Stimulated activated CD8-positive, alpha-beta memory T cell treated with anti-CD3 and anti-CD28 coated beads, Interleukin-12 subunit alpha, Interleukin-12 subunit beta, amount 100 ng/mL, for 4 hours (primary cell): ENCODE measurements at regions not wholly inside any gene's neighbourhood (a gene's known extent, or its start where the extent isn't known, plus 50 kb on each side); places are given as distances from the start of the nearest gene placed in this dataset.
"Not testable (repeated sequence)": the region's sequence is repeated elsewhere in the genome, so short reads cannot be mapped to it uniquely, and the experiment has no call there.

Source experiments
- DNase-seq: peaks from one replicate; pipeline ENCODE4 v3.0.0-alpha.2; 2020; ENCODE audit warnings: low read depth

- not testable (repeated sequence) for DNase-seq
Measured at GRCh38 chr1:148386031-148386398, 97.1 kb downstream of the PPIAL4G start.

- DNase-seq, result no peak
Measured at GRCh38 chr1:148385371-148386030, 97.6 kb downstream of the PPIAL4G start.

- DNase-seq, result no peak
Measured at GRCh38 chr1:148383966-148384365, 99.1 kb downstream of the PPIAL4G start.

DNA sequence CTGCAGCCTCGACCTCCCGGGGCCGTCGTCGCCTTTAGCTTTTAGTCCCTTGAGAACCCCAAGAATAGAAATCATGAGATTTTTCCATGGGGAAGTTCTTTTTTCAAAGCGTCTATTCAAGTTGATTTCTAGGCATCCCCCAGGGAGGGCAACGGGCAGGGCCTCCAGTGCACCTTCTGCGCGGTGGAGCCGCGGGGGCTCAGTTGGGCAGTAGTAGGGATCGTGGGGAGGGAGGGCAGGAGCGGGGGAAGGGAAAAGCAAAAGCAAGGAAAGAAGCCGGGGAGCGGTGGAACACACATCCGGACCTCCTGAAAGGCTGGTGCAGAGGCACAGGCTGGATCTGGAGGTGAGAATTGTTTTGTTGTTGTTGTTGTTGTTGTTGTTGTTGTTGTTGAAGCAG is 103.4 kb downstream of the PPIAL4G start:
- no peak for DNase-seq

- no peak for DNase-seq
Measured at GRCh38 chr1:148379170-148379500, 104.0 kb downstream of the PPIAL4G start.

GRCh38 chr1:148377992-148378391 is 105.1 kb downstream of the PPIAL4G start:
- DNase-seq, result not testable (repeated sequence)

DNA sequence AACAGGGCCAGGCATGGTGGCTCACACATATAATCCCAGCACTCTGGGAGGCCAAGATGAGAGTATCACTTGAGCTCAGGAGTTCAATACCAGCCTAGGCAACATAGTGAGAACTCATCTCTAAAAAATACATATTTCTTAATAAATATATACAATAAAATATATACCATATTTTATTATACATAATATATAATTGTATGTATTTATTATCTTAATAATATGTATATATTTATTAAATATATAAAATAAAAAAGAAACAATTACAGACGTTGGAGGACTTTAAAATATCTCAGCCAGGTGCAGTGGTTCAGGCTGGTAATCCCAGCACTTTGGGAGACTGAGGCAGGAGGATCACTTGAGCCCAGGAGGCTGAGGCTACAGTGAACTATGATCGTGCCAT is 106.1 kb downstream of the PPIAL4G start:
- not testable (repeated sequence) for DNase-seq

GRCh38 chr1:148374101-148374500 is 109.0 kb downstream of the PPIAL4G start:
- DNase-seq, result no peak

DNA sequence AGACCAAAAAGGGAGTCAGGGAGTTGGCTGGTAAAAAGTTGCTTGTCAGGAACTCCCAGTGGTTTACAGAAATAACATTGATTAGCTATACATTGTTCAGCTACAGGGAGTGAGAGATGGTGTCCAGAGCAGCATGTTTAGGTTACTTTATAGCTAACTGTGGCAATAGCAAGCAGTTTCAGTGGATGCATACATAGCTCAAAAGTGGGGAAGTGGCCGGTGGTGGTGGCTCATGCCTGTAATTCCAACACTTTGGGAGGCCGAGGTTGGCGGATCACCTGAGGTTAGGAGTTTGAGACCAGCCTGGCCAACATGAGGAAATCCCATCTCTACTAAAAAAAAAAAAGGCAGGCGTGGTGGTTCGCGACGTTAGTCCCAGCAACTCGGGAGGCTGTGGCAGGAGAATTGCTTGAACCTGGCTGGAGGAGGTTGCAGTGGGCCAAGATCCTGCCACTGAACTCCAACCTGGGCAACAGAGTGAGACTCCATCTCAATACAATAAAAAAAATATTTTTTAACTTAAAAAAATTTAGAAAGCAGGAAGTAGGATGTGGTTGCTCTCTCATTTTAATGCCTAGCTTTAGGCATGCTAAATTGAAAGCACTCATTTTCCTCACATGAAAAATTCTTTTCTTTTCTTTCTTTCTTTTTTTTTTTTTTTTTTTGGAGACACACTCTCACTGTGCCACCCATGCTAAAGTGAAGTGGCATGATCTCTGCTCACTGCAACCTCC is 109.7 kb downstream of the PPIAL4G start:
- DNase-seq, result no peak

- DNase-seq, result no peak
Measured at GRCh38 chr1:148372731-148373130, 110.4 kb downstream of the PPIAL4G start.

DNA sequence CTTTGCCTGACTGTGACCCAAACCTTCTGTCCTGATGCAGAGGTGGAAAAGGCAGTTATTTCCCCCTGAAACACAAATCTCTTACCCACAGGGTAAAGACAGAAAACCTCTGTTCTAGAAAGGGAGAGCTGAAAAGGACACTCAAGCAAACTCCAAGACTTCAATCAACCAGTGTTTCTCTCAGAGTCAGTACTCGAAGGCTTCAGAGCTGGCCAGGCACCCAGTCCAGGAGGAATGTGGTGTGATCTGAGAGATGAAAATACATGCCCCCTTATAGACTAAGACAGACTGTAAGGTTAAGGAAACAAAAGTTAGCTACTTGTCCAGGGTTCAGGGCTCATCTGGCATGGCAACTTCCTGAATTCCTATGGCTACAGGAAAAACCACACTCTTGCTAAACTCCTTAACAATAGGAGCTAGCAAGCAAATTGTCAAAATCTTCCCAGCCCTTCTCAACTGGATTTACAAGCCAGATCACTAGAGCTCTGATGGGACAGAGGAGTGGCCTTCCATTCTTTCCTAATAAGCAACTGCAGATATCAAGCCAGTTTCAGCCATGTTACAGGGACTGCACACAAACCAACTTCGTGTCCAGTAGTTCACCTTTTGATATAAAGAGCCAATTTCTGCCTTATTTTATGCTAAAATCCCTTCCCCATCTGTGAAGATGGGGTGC is 110.9 kb downstream of the PPIAL4G start:
- not testable (repeated sequence) for DNase-seq

GRCh38 chr1:148371551-148371994 is 111.5 kb downstream of the PPIAL4G start:
- DNase-seq, result peak; percentile 56

- not testable (repeated sequence) for DNase-seq
Measured at GRCh38 chr1:148370661-148371060, 112.4 kb downstream of the PPIAL4G start.

GRCh38 chr1:148367596-148367995 is 115.5 kb downstream of the PPIAL4G start:
- no peak for DNase-seq

DNA sequence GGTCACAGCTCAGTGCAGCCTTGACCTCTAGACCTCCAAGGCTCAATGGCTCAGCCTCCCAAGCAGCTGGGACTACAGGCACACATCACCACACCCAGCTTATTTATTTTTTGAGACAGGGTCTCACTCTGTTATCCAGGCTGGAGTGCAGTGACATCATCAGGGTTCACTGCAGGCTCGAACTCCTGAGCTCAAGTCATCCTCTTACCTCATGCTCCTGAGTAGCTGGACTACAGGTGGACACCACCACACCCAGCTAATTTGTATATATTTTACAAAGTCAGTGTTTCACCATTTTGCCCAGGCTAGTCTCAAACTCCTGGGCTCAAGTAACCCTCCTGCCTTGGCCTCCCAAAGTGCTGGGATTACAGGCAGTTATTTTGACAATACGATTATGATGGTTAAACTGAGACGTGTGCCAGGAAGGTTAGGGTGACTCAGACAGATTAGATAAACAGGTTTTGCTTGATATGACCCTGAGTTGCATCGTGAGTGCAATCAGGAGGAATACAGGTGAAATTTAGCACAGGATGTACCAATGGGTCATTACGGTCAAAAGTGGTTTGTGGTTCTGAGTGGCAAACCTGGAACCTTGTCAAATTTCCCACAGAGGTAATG is 116.9 kb downstream of the PPIAL4G start:
- DNase-seq, result not testable (repeated sequence)

DNA sequence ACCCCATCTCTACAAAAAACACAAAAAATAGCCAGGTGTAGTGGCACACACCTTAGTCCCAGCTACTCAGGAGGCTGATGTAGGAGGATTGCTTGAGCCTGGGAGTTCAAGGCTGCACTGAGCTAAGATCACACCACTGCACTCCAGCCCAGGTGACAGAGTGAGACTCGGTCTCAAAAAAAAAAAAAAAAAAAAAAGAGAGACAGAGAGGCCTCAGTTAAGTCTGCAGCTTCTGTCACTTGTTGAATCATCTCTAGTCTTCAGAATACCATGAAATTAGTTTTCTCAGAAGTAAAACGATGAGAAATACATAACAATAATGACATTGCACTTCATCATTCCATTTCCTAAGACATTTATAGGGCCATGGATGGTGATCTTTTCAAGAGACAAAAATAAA is 118.0 kb downstream of the PPIAL4G start:
- DNase-seq, result not testable (repeated sequence)

GRCh38 chr1:148363979-148364378 is 119.1 kb downstream of the PPIAL4G start:
- not testable (repeated sequence) for DNase-seq

DNA sequence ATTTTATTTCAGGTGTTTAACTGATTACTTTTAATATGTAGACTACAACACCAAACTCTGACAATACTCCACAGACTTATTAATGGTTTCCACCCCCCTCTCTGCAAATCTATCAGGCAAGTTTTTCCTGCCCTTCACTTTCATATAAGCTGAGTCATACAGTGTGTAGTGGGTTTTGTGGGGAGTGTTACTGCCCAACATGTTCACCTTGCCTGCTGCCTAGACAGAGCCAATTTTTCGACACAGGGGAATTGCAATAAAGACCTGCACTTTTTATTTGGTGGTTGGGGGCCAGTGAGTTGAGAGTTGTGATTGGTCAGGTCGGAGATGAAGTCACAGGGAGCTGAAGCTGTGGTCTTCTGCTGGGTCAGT is 119.7 kb downstream of the PPIAL4G start:
- no peak for DNase-seq

DNA sequence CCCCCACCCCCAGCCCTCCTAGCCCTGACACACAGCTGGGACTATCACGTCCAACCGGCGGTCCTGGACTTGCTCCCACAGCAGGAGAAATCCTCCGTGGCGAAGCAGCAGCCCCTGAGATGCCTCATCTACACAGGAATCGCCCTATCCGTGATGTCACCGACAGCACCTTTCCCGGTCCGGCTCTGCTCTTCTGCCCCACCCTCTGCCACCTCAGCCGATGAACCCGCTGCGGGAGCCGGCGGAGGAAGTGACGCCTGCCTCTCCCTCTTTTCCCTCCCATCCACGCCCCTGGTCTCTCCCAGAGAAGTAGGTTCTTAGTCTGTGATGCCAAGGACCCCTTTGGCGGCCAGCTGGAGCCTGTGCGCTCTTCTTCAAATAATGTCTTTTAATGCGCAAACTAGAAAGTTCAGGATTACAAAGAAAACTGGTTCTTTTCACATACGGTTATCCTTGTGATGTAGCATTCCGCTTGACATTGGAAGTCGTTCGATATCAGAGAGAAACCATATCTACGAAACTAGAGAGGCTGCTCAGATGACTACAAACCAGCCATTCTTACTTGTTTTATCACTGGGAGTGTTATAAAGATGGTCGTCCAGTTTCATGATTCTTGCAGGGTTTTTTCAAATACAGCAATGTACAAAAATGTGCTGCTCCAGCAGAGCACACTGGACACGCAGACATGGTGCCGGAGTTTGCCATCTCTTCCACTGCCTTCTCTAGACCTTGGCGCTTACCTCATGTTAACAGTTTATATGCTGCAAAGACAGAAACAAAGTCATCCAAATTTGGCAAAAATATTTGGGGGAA is 120.3 kb downstream of the PPIAL4G start:
- no peak for DNase-seq

DNA sequence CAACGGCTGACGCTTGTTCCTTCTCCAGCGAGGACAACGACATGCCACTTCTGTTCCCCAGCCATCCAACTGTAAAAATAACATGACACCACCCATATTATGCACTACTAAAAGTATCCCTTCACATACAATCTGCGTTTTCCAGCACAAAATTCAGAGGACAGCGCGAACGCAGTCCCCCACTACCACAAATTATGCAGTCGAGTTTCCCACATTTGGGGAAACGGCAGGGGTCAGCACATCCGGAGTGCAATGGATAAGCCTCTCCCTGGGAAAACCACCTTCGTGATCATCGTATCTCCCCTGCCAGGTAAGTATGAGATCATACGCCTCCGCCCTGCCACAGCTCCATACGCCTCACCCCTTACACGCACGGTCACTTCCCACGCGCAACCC is 120.9 kb downstream of the PPIAL4G start:
- no peak for DNase-seq

DNA sequence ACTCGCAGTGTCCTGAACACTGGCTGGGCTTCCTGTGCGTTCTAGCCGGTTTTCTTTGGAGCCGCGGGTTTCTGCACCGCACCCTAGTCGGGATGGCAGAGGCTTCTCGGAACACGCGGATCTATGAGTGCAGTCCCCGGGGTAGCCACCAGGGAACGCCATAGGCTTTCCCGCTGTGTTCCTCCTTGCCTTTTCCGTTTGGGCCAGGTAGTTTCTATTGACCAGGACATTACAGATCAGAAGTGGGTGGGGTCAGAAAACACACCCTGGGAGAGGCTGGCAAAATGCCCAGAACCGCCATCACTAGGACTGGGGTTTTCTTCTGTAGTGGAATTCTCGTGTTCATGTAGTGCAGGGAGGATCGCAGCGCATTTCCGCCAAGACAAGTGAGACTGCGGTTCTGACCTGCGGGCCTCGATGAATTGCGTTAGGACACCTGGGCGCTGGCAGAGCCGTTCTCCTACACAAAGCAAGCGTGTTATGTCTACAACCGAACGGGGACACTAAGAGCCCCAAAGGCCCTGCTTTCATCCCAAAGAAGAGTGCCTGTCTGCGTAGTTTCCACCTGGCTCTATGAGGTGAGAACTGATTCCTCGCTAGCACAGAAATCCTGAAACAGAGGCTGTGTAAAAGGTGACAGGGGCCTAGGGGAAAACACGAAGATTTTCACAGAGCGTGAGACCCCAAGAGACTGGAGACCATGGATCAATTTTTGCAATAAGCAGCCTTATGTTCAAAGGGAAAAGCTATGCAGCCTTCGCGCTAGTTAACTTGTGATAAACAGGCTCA is 121.5 kb downstream of the PPIAL4G start:
- DNase-seq, result not testable (repeated sequence)
